LoVo (cell line): ENCODE measurements at regions not wholly inside any gene's neighbourhood (a gene's known extent, or its start where the extent isn't known, plus 50 kb on each side); places are given as distances from the start of the nearest gene placed in this dataset.

Source experiments
- DNase-seq: peaks from one replicate; pipeline ENCODE4 v3.0.0-alpha.2; 2016; ENCODE audit warnings: low spot score

GRCh38 chr5:4880304-4880741 is 259.8 kb upstream of the ADAMTS16 start:
- no peak for DNase-seq

- DNase-seq = no peak
Observed at GRCh38 chr5:4881366-4882002, 258.6 kb upstream of the ADAMTS16 start.

GRCh38 chr5:4882186-4882585 is 257.9 kb upstream of the ADAMTS16 start:
- no peak for DNase-seq

DNA sequence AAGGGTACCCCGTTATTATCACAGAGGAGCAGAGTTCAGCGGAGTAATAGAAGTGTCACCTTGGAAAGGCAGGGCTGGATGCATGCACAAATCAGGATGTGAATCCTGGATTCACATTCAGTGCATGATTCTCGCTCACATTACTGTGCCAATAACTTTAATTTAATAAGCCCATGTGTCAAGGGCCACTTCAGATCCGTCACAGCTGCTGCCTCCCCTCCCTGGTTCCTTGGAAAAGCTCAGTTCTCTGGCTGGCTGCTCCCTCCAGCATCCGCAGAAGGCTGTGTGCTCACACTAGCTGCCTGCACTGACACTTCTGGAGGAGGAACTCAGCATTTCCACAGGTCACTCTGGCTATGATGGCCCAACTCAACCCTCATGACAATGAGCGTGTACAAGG is 256.8 kb upstream of the ADAMTS16 start:
- no peak for DNase-seq

DNA sequence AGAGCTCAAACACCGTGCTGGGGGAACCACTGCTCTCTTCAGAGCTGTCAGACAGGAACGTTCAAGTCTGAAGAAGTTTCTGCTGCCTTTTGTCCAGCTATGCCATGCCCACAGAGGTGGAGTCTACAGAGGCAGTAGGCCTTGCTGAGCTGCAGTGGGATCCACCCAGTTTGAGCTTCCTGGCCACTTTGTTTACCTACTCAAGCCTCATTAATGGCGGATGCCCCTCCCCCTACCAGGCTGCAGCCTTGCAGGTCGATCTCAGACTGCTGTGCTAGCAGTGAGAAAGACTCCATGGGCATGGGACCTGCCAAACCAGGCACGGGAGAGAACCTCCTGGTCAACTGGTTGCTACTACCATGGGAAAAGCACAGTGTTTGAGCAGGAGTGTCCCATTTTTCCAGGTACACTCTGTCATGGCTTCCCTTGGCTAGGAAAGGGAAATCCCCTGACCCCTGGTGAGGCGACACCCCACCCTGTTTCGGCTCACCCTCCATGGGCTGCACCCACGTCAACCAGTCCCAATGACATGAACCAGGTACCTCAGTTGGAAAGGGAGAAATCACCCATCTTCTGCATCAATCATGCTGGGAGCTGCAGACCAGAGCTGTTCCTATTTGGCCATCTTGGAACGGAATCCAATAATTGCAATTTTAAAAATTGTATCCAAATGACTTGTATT is 246.9 kb upstream of the ADAMTS16 start:
- no peak for DNase-seq

GRCh38 chr5:4896328-4896727 is 243.8 kb upstream of the ADAMTS16 start:
- no peak for DNase-seq

- DNase-seq = no peak
Observed at GRCh38 chr5:4901305-4901811, 238.8 kb upstream of the ADAMTS16 start.

GRCh38 chr5:4901924-4902323 is 238.2 kb upstream of the ADAMTS16 start:
- no peak for DNase-seq

GRCh38 chr5:4905674-4906520 is 234.2 kb upstream of the ADAMTS16 start:
- no peak for DNase-seq

DNA sequence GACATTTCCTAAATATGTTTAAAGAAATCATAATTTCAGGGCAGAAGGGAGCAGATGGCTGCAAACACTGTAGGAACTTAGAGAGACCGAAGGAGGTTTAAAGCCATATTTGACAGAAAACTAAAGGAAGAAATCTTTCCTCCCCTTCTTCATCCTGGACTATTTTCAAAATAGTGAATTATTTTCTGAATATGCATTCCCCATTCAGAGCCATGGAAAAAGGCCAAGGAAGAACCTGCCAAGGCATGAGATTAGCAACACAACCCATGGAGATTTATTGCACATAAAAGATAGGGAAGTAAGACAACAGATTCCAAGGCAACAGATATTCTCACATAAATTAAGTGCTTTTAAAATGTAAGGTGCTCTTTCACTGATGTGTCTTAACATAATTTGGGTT is 233.3 kb upstream of the ADAMTS16 start:
- no peak for DNase-seq

GRCh38 chr5:4907571-4907970 is 232.6 kb upstream of the ADAMTS16 start:
- no peak for DNase-seq

DNA sequence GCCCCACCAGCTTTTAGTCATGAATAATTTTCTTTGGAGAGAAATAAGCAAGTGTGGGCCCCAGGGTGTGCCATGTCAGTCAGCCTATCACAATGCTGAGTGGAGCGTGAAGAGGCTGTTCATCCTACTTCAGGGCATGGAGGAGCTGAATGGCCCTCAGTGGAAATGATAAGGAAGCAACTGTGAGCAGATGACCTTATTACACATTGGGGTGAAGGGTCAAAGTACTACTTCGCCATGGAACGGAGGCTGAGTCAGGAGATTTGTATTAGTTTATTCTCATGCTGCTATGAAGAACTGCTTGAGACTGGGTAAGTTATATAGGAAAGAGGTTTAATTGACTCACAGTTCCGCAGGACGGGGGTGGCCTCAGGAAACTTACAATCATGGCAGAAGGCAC is 231.0 kb upstream of the ADAMTS16 start:
- no peak for DNase-seq

- DNase-seq = no peak
Observed at GRCh38 chr5:4911646-4912403, 228.3 kb upstream of the ADAMTS16 start.

DNA sequence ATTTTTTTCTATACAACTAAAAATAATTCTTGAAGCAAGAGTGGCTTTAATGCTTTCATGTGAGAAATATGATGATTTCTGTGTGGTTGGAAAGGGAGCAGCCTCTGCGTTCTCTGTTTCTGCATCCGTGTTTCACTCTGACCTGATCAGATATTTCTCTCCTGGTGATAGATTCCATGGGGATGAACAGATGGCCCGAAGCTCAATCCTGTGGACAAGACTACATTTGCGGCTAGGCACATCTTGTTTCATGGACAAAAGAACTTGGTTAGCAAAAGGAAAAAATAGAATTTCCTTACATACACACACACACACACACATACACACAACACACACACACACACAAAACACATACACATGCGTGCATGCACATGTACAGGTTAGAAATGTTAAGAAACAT is 218.2 kb upstream of the ADAMTS16 start:
- DNase-seq = no peak

DNA sequence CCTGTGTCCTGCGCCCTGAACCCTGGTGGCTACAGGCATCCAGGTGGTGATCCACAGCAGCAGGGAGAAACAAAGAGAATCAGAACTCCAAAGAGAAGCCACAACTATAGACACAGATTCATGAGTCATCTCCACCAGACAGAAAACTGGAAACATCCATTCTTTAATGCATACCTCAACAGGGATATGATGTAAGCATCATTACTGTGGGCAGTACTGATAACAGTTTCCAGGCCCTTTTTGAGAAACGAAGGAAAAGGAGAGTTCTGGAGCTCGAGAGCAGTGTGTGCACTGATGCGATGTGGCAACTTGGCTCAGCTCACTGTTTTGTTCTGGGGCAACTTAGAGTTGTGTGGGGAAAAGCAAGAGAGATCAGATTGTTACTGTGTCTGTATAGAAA is 215.6 kb upstream of the ADAMTS16 start:
- DNase-seq = no peak

- DNase-seq = no peak
Observed at GRCh38 chr5:4927097-4927496, 213.0 kb upstream of the ADAMTS16 start.

- no peak for DNase-seq
Observed at GRCh38 chr5:4928409-4928808, 211.7 kb upstream of the ADAMTS16 start.

DNA sequence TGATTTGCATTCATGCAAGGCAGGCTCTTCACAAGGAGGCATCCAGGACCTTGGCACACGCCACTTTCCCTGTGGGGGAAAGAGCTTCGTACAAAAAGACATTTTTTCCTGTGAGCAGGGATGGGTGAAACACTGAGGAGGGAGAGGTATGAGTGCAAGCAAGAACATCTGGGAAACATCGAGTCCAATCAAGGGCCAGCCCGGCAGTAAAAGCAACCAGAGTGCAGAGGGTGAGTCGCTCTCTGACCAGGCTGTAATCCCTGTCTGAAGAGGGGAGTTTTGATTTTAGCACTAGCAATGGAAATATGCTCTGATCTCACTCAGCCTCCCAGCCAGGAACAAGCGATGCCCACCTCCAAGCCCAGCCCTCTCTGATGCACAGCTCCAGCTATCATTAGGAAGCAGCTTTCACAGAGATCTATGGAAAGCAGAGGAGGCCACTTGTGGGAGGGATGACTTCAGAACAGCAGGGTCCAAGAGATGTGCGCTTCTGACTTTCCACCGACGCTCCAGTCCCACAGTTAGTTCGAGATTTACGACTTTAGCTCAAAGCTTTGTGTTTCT is 211.0 kb upstream of the ADAMTS16 start:
- no peak for DNase-seq

DNA sequence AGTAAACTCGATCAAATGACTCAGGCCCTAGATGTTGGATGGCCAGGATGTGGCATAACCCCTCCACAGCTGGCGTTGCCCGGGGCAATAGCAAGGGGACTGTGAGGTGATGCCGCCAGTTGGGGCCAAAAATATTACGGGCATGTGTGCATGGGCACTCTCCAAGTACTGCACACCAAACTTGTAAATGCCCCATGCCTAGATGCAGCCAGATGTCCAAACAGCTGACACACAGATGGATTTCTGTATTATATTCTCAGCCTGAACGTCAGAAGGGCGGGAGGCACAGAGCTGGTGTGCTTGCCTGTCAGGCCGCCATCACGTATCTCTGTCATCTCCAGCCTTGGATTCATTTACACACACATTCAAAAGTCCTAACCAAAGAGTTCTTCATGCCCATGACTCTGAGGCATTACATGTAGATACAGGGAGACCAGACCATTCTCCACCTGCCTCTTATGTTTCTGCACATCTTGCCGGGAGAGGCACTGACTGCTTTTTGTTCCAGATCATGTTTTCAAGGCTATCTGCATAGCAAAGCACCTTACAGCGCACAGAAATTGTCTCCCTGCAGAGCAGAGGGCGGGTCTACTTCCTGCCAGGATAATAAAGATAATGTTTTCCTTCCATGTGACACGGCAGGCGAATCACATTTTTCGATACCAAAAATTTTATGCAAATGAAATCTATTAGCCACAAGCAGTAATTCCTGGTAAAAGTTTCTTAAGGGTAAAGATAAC is 200.9 kb upstream of the ADAMTS16 start:
- no peak for DNase-seq

- no peak for DNase-seq
Observed at GRCh38 chr5:4941161-4941560, 199.0 kb upstream of the ADAMTS16 start.
